ENCODE measurements at regions not wholly inside any gene's neighbourhood (a gene's known extent, or its start where the extent isn't known, plus 50 kb on each side); places are given as distances from the start of the nearest gene placed in this dataset.

DNA sequence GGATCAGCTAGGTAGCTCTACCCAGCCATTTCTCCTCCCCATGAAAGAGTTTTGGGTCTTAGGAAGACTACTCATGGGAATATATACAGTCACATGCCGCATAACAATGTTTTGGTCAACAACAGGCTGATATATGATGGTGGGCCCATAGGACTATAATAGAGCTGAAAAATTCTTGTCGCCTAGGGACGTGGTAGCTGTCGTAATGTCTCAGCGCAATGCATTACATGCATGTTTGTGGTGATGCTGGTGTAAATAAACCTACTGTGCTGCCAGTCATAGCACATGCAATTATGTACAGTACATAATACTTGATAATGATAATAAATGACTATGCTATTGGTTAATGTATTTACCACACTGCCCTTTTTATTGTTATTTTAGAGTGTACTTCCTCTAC, 78.2 kb upstream of the DLX6 start:
- TF ChIP-seq, protein P1, sequence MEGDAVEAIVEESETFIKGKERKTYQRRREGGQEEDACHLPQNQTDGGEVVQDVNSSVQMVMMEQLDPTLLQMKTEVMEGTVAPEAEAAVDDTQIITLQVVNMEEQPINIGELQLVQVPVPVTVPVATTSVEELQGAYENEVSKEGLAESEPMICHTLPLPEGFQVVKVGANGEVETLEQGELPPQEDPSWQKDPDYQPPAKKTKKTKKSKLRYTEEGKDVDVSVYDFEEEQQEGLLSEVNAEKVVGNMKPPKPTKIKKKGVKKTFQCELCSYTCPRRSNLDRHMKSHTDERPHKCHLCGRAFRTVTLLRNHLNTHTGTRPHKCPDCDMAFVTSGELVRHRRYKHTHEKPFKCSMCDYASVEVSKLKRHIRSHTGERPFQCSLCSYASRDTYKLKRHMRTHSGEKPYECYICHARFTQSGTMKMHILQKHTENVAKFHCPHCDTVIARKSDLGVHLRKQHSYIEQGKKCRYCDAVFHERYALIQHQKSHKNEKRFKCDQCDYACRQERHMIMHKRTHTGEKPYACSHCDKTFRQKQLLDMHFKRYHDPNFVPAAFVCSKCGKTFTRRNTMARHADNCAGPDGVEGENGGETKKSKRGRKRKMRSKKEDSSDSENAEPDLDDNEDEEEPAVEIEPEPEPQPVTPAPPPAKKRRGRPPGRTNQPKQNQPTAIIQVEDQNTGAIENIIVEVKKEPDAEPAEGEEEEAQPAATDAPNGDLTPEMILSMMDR (IDR thresholded peaks at IDR 0.05) = no peak
- TF ChIP-seq POLR2A (IDR thresholded peaks at IDR 0.05) = no peak

Measured in transverse colon (tissue), 3 donors.